CD4-positive, alpha-beta T cell (primary cell): ENCODE measurements at regions not wholly inside any gene's neighbourhood (a gene's known extent, or its start where the extent isn't known, plus 50 kb on each side); places are given as distances from the start of the nearest gene placed in this dataset.

ENCODE experiments used
- ATAC-seq: fragments of 200-7000 bp; cut with Tn5 transposase; one replicate; pipeline ENCODE4 v1.10.0; 2022; ENCODE audit warnings: mild to moderate bottlenecking; ENCODE audit not compliant: poor library complexity
- CTCF ChIA-PET: fragments of 350-600 bp; sonication (Branson Sonifier 250); formaldehyde crosslinking; loops from one replicate; lab custom pipeline; 2021; ENCODE audit warnings: antibody characterized with exemption, inconsistent platforms; lab: Charles Lee
- POLR2A ChIA-PET: fragments of 350-600 bp; sonication (Branson Sonifier 250); formaldehyde crosslinking; loops from one replicate; lab custom pipeline; 2021; ENCODE audit warnings: antibody characterized with exemption, inconsistent platforms; lab: Charles Lee
- DNase-seq, 14 experiments: peaks; one replicate each; pipeline ENCODE4 v3.0.0-alpha.2; 2013 to 2020; ENCODE audit warnings: mixed read lengths in 2 of 14
- H3K27ac ChIP-seq, 2 donors: one replicate each; pipeline versions ENCODE4 v1.5.1 to v1.7.0; 2013; ENCODE audit warnings: low read length in 2 of 2, low read depth in 1 of 2, mild to moderate bottlenecking in 1 of 2
- H3K27me3 ChIP-seq, 2 experiments: 1 replicate in 1 of 2; 2 replicates in 1 of 2; pipeline versions ENCODE4 v1.6.1 to v1.7.0; 2013; ENCODE audit warnings: low read length in 2 of 2, control low read depth in 1 of 2, mild to moderate bottlenecking in 1 of 2, moderate library complexity in 1 of 2; ENCODE audit not compliant: insufficient read depth in 2 of 2, control insufficient read depth in 1 of 2
- H3K36me3 ChIP-seq: one replicate; pipeline ENCODE4 v1.6.1; 2013; ENCODE audit warnings: low read length, control low read depth; ENCODE audit not compliant: insufficient read depth
- H3K4me1 ChIP-seq: one replicate; pipeline ENCODE4 v1.6.1; 2013; ENCODE audit warnings: low read length, control low read depth; ENCODE audit not compliant: insufficient read depth
- H3K4me3 ChIP-seq: one replicate; pipeline ENCODE4 v1.5.1; 2013; ENCODE audit warnings: mild to moderate bottlenecking, low read length, moderate library complexity
- H3K9me3 ChIP-seq, 2 experiments: 1 replicate in 1 of 2; 2 replicates in 1 of 2; pipeline versions ENCODE4 v1.6.1 to v1.7.0; 2013; ENCODE audit warnings: low read length in 2 of 2, mild to moderate bottlenecking in 2 of 2, control low read depth in 1 of 2, moderate library complexity in 1 of 2; ENCODE audit not compliant: control insufficient read depth in 1 of 2, insufficient read depth in 1 of 2
- H3K27ac Mint-ChIP-seq: one replicate; pipeline ENCODE4 v1.8.0; 2020; ENCODE audit warnings: mixed read lengths
- H3K27me3 Mint-ChIP-seq: one replicate; pipeline ENCODE4 v1.8.0; 2021; ENCODE audit warnings: mixed read lengths
- H3K36me3 Mint-ChIP-seq: one replicate; pipeline ENCODE4 v1.8.0; 2021; ENCODE audit warnings: low read depth, mixed read lengths
- H3K4me1 Mint-ChIP-seq: one replicate; pipeline ENCODE4 v1.8.0; 2021; ENCODE audit warnings: low read depth, mixed read lengths
- H3K4me3 Mint-ChIP-seq: one replicate; pipeline ENCODE4 v1.8.0; 2020; ENCODE audit warnings: mild to moderate bottlenecking, mixed read lengths
- H3K9me3 Mint-ChIP-seq: one replicate; pipeline ENCODE4 v1.8.0; 2020; ENCODE audit warnings: mixed read lengths
- CTCF ChIP-seq: fragments of 200-600 bp; IDR thresholded peaks from one replicate; pipeline ENCODE4 v1.8.0; 2022; ENCODE audit warnings: antibody characterized with exemption, mild to moderate bottlenecking
- intact Hi-C, 2 experiments: fragments of 100-400 bp; cut with DNase I in 1 of 2; cut with micrococcal nuclease in 1 of 2; formaldehyde crosslinking; loops; one replicate each; pipeline versions ENCODE4 v1.15.1 to v1.9.0; 2023 to 2025; cut with DNase I, micrococcal nuclease

DNA sequence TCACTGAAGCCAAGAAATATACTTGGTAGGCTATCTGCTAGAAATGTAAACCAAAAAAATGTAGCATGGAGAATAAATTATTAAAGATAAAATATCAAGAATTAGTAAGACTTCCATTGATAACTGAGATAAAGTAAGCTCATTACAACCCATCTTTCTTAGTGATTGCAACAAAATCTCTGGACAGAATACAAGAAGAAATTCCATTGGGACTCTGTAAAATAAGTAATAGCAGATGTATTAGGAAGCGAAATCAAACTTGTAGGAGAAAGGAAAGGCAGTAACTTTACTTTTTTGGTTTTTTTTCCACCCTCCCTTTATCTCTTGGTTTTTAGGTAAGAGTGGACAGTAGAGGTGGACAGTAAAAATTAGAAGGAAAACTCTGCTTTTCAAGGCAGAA, 605.7 kb downstream of the DACH1 start:
- no peaks in the 10 kb centered on the region for H3K36me3 Mint-ChIP-seq
- CTCF ChIA-PET = no interaction called here
- POLR2A ChIA-PET = no interaction called here
- DNase-seq = no peak
- intact Hi-C loops = no loop called here
- peaks cover 6% of the 10 kb centered on the region for H3K27me3 Mint-ChIP-seq
- H3K4me3 Mint-ChIP-seq = no peak overlapping the region
- no peak overlapping the region for H3K4me3 ChIP-seq
- no peak for ATAC-seq
- H3K27me3 ChIP-seq = no peaks in the 10 kb centered on the region
- no peak for TF ChIP-seq CTCF
- H3K4me1 Mint-ChIP-seq = no peaks in the 10 kb centered on the region
- H3K27ac ChIP-seq = no peak overlapping the region
- no peak overlapping the region for H3K27ac Mint-ChIP-seq
- no peaks in the 10 kb centered on the region for H3K36me3 ChIP-seq
- H3K9me3 ChIP-seq = no peaks in the 10 kb centered on the region
- H3K4me1 ChIP-seq = no peaks in the 10 kb centered on the region
- H3K9me3 Mint-ChIP-seq = no peaks in the 10 kb centered on the region

GRCh38 chr13:71260246-71260645, 606.8 kb downstream of the DACH1 start:
- H3K27me3 Mint-ChIP-seq = peaks cover 6% of the 10 kb centered on the region
- Histone ChIP-seq H3K4me1 (no peaks in the 10 kb centered on the region), H3K9me3 (no peaks in the 10 kb centered on the region), H3K27me3 (no peaks in the 10 kb centered on the region), H3K4me3 (no peak overlapping the region), H3K36me3 (no peaks in the 10 kb centered on the region), H3K27ac (no peak overlapping the region)
- no peak for DNase-seq
- POLR2A ChIA-PET = no interaction called here
- H3K27ac Mint-ChIP-seq = no peak overlapping the region
- intact Hi-C loops = no loop called here
- no peaks in the 10 kb centered on the region for H3K4me1 Mint-ChIP-seq
- no peak for ATAC-seq
- CTCF ChIA-PET = no interaction called here
- no peaks in the 10 kb centered on the region for H3K36me3 Mint-ChIP-seq
- H3K4me3 Mint-ChIP-seq = no peak overlapping the region
- H3K9me3 Mint-ChIP-seq = no peaks in the 10 kb centered on the region
- TF ChIP-seq CTCF = no peak

DNA sequence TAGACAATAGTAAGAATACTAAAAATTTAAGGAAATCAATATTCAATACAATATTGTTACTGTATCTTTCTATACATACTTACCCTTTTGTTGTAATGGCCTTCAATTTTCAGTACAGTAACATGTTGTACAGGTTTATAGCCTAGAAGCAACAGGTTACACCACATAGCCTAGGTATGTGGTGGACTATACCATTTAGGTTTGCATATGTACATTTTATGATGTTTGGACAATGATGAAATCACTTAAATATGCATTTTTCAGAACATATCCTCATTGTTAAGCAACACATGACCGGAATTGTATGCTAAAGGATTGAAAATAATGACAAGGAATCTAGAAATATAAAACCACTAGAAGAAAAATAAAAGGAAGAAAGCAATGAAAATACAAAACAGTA, 611.4 kb downstream of the DACH1 start:
- no peaks in the 10 kb centered on the region for H3K4me1 ChIP-seq
- ATAC-seq = no peak
- no peak for DNase-seq
- Mint-ChIP-seq H3K36me3 (no peaks in the 10 kb centered on the region), H3K27me3 (no peaks in the 10 kb centered on the region), H3K27ac (no peak overlapping the region), H3K4me3 (no peak overlapping the region), H3K4me1 (no peaks in the 10 kb centered on the region), H3K9me3 (no peaks in the 10 kb centered on the region)
- POLR2A ChIA-PET = no interaction called here
- TF ChIP-seq CTCF = no peak
- intact Hi-C loops = no loop called here
- H3K36me3 ChIP-seq = no peaks in the 10 kb centered on the region
- H3K9me3 ChIP-seq = no peaks in the 10 kb centered on the region
- no peaks in the 10 kb centered on the region for H3K27me3 ChIP-seq
- CTCF ChIA-PET = no interaction called here
- H3K27ac ChIP-seq = no peak overlapping the region
- no peak overlapping the region for H3K4me3 ChIP-seq
